Neuronal stem cell (in vitro differentiated cells): ENCODE measurements at regions not wholly inside any gene's neighbourhood (a gene's known extent, or its start where the extent isn't known, plus 50 kb on each side); places are given as distances from the start of the nearest gene placed in this dataset.

Source experiments
- DNase-seq: peaks from one replicate; pipeline ENCODE4 v3.0.0-alpha.2; 2013; ENCODE audit warnings: low spot score
- H2AFZ ChIP-seq: one replicate; pipeline ENCODE4 v1.6.1; 2013; ENCODE audit warnings: mild to moderate bottlenecking, low read length, inconsistent platforms
- H2AK5ac ChIP-seq: 2 replicates; pipeline ENCODE4 v1.6.1; 2013; ENCODE audit warnings: low read depth, mild to moderate bottlenecking, inconsistent platforms, low read length, moderate library complexity, mixed read lengths
- H2BK120ac ChIP-seq: 2 replicates; pipeline ENCODE4 v1.6.1; 2013; ENCODE audit warnings: low read depth, mild to moderate bottlenecking, inconsistent platforms, low read length, moderate library complexity, mixed read lengths
- H2BK12ac ChIP-seq: one replicate; pipeline ENCODE4 v1.6.1; 2013; ENCODE audit warnings: low read length, inconsistent platforms
- H2BK15ac ChIP-seq: 2 replicates; pipeline ENCODE4 v1.6.1; 2013; ENCODE audit warnings: mild to moderate bottlenecking, low read length, inconsistent platforms, mixed read lengths
- H2BK5ac ChIP-seq: one replicate; pipeline ENCODE4 v1.6.1; 2013; ENCODE audit warnings: inconsistent platforms, mild to moderate bottlenecking, low read length, moderate library complexity
- H3K14ac ChIP-seq: one replicate; pipeline ENCODE4 v1.6.1; 2013; ENCODE audit warnings: low read length, inconsistent platforms
- H3K18ac ChIP-seq: 2 replicates; pipeline ENCODE4 v1.6.1; 2013; ENCODE audit warnings: low read length, inconsistent platforms
- H3K23ac ChIP-seq: 2 replicates; pipeline ENCODE4 v1.6.1; 2013; ENCODE audit warnings: low read depth, mild to moderate bottlenecking, mixed read lengths, low read length, inconsistent platforms; ENCODE audit not compliant: poor library complexity
- H3K27ac ChIP-seq: replicated peaks from 3 replicates; pipeline ENCODE4 v1.5.1; 2013; ENCODE audit warnings: low read length, inconsistent platforms
- H3K27me3 ChIP-seq, 3 experiments: 2 replicates each; pipeline ENCODE4 v1.6.1; 2013; ENCODE audit warnings: low read length in 3 of 3, mild to moderate bottlenecking in 2 of 3, inconsistent platforms in 1 of 3, low read depth in 1 of 3, mixed read lengths in 1 of 3, moderate library complexity in 1 of 3; ENCODE audit not compliant: control insufficient read depth in 3 of 3, insufficient read depth in 3 of 3
- H3K36me3 ChIP-seq, 2 donors: replicated peaks in 1 of 2; 2 replicates each; pipeline ENCODE4 v1.6.1; 2013; ENCODE audit warnings: low read length in 2 of 2; ENCODE audit not compliant: control insufficient read depth in 2 of 2, insufficient read depth in 2 of 2
- H3K4ac ChIP-seq: 2 replicates; pipeline ENCODE4 v1.6.1; 2013; ENCODE audit warnings: inconsistent platforms, mild to moderate bottlenecking, low read length, moderate library complexity
- H3K4me1 ChIP-seq, 2 donors: 1 replicate in 1 of 2; 2 replicates in 1 of 2; pipeline ENCODE4 v1.6.1; 2013; ENCODE audit warnings: low read length in 2 of 2, low read depth in 1 of 2; ENCODE audit not compliant: control insufficient read depth in 2 of 2, insufficient read depth in 1 of 2
- H3K4me2 ChIP-seq: one replicate; pipeline ENCODE4 v1.6.1; 2013; ENCODE audit warnings: mild to moderate bottlenecking, low read length, inconsistent platforms; ENCODE audit not compliant: insufficient read depth, poor library complexity, severe bottlenecking
- H3K4me3 ChIP-seq, 2 donors: 2 replicates each; pipeline ENCODE4 v1.5.1; 2013; ENCODE audit warnings: low read length in 2 of 2, mild to moderate bottlenecking in 2 of 2, inconsistent platforms in 1 of 2, moderate library complexity in 1 of 2
- H3K79me1 ChIP-seq: one replicate; pipeline ENCODE4 v1.6.1; 2013; ENCODE audit warnings: low read depth, mild to moderate bottlenecking, inconsistent platforms, low read length, moderate library complexity
- H3K9ac ChIP-seq: one replicate; pipeline ENCODE4 v1.6.1; 2013; ENCODE audit warnings: mild to moderate bottlenecking, low read depth, low read length, inconsistent platforms; ENCODE audit not compliant: poor library complexity
- H3K9me3 ChIP-seq, 2 donors: replicated peaks in 1 of 2; 2 replicates each; pipeline versions ENCODE3 to v1.6.1; 2013; ENCODE audit warnings: low read length in 2 of 2, mild to moderate bottlenecking in 2 of 2, inconsistent platforms in 1 of 2, low read depth in 1 of 2, mixed read lengths in 1 of 2, moderate library complexity in 1 of 2; ENCODE audit not compliant: control insufficient read depth in 2 of 2, insufficient read depth in 1 of 2
- H4K8ac ChIP-seq: one replicate; pipeline ENCODE4 v1.6.1; 2013; ENCODE audit warnings: low read depth, mild to moderate bottlenecking, inconsistent platforms, low read length, moderate library complexity
- H4K91ac ChIP-seq: one replicate; pipeline ENCODE4 v1.6.1; 2013; ENCODE audit warnings: low read length, low read depth, mild to moderate bottlenecking, inconsistent platforms; ENCODE audit not compliant: poor library complexity
- WGBS, 2 donors: extraction: QIAGEN DNeasy Blood & Tissue Kit; methylation state at CpG; one replicate each; pipeline ENCODE4 v1.1.7; 2013; ENCODE audit warnings: missing lambda C conversion rate in 2 of 2, mixed read lengths in 1 of 2; ENCODE audit not compliant: insufficient read length in 2 of 2, insufficient replicate concordance in 1 of 2; ENCODE audit errors: extremely low coverage in 2 of 2; 5-methylcytosine and 5-hydroxymethylcytosine counted together

GRCh38 chr7:112891698-112892097 lies 101.5 kb upstream of the TMEM168 start:
- Histone ChIP-seq H2BK15ac (no peak overlapping the region), H3K27ac (no peak overlapping the region), H2BK12ac (no peak overlapping the region), H4K91ac (no peak overlapping the region), H3K9me3 (peaks cover 2 to 15% of the 10 kb centered on the region in 2 donors), H3K79me1 (no peaks in the 10 kb centered on the region), H2AK5ac (no peak overlapping the region), H2BK120ac (no peak overlapping the region), H3K23ac (no peak overlapping the region), H3K4me3 (no peak overlapping the region), H4K8ac (no peak overlapping the region), H3K27me3 (no peaks in the 10 kb centered on the region), H3K9ac (no peak overlapping the region), H2BK5ac (no peak overlapping the region), H3K14ac (no peak overlapping the region), H2AFZ (no peak overlapping the region), H3K18ac (no peak overlapping the region), H3K4me2 (no peak overlapping the region), H3K4ac (no peak overlapping the region), H3K36me3 (peaks cover 2 to 34% of the 10 kb centered on the region in 2 donors), H3K4me1 (peaks cover 2 to 7% of the 10 kb centered on the region in 2 donors)
- no peak for DNase-seq

DNA sequence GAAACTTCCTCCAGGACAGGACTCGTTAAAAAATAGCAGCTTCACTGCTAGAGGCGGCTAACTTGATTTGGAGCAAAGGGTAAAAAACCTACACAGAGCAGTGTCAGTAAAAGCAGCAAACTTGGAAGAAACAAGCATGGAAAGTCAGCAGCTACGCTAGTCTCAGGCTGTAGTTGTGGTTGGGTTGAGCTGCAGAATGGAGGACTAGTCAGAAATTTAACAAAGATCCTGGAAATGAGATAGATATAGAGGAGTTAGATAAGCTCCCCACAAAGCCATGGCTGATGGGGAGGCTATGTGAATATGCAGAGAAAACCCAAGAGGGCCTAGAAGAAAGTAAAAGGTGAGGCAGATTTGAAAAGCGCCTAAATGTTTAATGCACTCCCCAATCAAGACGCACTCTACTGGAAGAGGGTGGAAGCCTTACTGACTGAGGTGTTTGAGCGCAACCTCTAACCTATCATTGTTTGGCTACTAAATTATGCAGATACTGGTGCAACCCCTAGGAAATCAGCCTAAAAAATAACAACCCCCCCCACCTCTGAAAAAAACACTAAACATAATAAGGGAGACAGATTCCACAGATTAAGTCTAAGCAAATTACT lies 99.7 kb upstream of the TMEM168 start:
- H2BK15ac ChIP-seq, result no peak overlapping the region
- no peak overlapping the region for H4K8ac ChIP-seq
- peaks cover 2 to 15% of the 10 kb centered on the region in 2 donors for H3K9me3 ChIP-seq
- peaks cover 2 to 7% of the 10 kb centered on the region in 2 donors for H3K4me1 ChIP-seq
- DNase-seq, result no peak
- no peak overlapping the region for H3K14ac ChIP-seq
- no peak overlapping the region for H3K4ac ChIP-seq
- H3K27ac ChIP-seq, result no peak overlapping the region
- no CpG with 5 or more reads among the region's 6 CpGs for WGBS, 2 donors
- H3K27me3 ChIP-seq, result no peaks in the 10 kb centered on the region
- no peak overlapping the region for H2BK120ac ChIP-seq
- no peak overlapping the region for H3K9ac ChIP-seq
- H2AK5ac ChIP-seq, result no peak overlapping the region
- no peak overlapping the region for H3K4me3 ChIP-seq
- H2BK12ac ChIP-seq, result no peak overlapping the region
- no peak overlapping the region for H3K4me2 ChIP-seq
- H3K23ac ChIP-seq, result no peak overlapping the region
- H3K79me1 ChIP-seq, result peaks cover under 1% of the 10 kb centered on the region
- H3K18ac ChIP-seq, result no peak overlapping the region
- no peak overlapping the region for H2BK5ac ChIP-seq
- no peak overlapping the region for H4K91ac ChIP-seq
- peaks cover 2 to 27% of the 10 kb centered on the region in 2 donors for H3K36me3 ChIP-seq
- H2AFZ ChIP-seq, result no peak overlapping the region

DNA sequence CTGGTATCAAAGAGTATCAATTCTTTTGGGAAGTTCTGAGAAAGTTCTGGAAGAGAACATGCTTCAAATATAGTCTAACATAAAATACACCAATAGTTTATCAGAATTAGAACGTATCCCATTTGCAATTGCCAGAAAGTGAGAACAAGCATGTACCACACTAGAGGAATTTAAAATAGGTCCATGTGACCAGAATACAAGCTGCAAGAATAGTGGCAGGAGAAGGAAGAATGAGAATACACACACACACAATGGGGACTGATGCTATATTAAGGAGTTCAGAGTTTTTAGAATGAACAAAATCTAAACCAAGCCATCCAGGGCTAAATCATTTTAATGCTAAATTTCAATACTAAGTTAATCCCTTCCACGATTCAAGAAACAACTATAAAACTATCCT lies 99.1 kb upstream of the TMEM168 start:
- no peak overlapping the region for H2AK5ac ChIP-seq
- no peak overlapping the region for H3K4me3 ChIP-seq
- DNase-seq, result no peak
- no peak overlapping the region for H4K91ac ChIP-seq
- WGBS, 2 donors, result no CpG with 5 or more reads among the region's 2 CpGs
- no peak overlapping the region for H3K4me2 ChIP-seq
- H2BK120ac ChIP-seq, result no peak overlapping the region
- peaks cover 2 to 14% of the 10 kb centered on the region in 2 donors for H3K9me3 ChIP-seq
- H2BK15ac ChIP-seq, result no peak overlapping the region
- no peak overlapping the region for H4K8ac ChIP-seq
- no peak overlapping the region for H3K4ac ChIP-seq
- no peak overlapping the region for H2BK12ac ChIP-seq
- peaks cover 1% of the 10 kb centered on the region for H3K79me1 ChIP-seq
- no peak overlapping the region for H3K14ac ChIP-seq
- peaks cover 2 to 21% of the 10 kb centered on the region in 2 donors for H3K36me3 ChIP-seq
- no peak overlapping the region for H3K18ac ChIP-seq
- H2BK5ac ChIP-seq, result no peak overlapping the region
- H3K4me1 ChIP-seq, result peaks cover 2 to 7% of the 10 kb centered on the region in 2 donors
- no peak overlapping the region for H3K23ac ChIP-seq
- H3K27me3 ChIP-seq, result no peaks in the 10 kb centered on the region
- H3K9ac ChIP-seq, result no peak overlapping the region
- no peak overlapping the region for H2AFZ ChIP-seq
- H3K27ac ChIP-seq, result no peak overlapping the region

DNA sequence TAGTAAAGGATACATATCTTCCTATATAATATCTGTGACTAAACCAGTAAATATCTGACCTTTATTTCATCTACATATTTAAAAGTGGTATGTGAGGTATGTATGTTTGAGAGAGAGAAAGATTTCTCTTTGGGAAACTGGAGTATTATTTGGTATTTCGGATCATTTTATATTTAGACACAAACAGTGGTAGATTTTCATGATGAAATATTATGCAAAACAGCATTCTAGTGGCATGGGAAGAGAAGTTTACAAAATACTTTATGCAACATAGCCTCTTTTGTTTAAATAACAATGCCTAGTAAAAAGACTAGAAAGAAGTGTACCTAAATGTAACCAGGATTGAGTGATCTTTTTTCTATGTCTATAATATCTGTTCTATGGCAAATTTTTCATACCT lies 98.6 kb upstream of the TMEM168 start:
- H3K79me1 ChIP-seq, result peaks cover 1% of the 10 kb centered on the region
- H2BK12ac ChIP-seq, result no peak overlapping the region
- H3K4me2 ChIP-seq, result no peak overlapping the region
- H3K9ac ChIP-seq, result no peak overlapping the region
- H3K14ac ChIP-seq, result no peak overlapping the region
- H3K27me3 ChIP-seq, result no peaks in the 10 kb centered on the region
- H4K8ac ChIP-seq, result no peak overlapping the region
- no peak overlapping the region for H3K4me3 ChIP-seq
- no peak overlapping the region for H2AFZ ChIP-seq
- H4K91ac ChIP-seq, result no peak overlapping the region
- H2AK5ac ChIP-seq, result no peak overlapping the region
- WGBS, 2 donors, result no CpG with 5 or more reads among the region's 1 CpG
- peaks cover 2 to 7% of the 10 kb centered on the region in 2 donors for H3K4me1 ChIP-seq
- H2BK120ac ChIP-seq, result no peak overlapping the region
- H3K36me3 ChIP-seq, result peaks cover 2 to 16% of the 10 kb centered on the region in 2 donors
- no peak overlapping the region for H2BK15ac ChIP-seq
- H2BK5ac ChIP-seq, result no peak overlapping the region
- H3K9me3 ChIP-seq, result peaks cover 2 to 9% of the 10 kb centered on the region in 2 donors
- no peak overlapping the region for H3K18ac ChIP-seq
- no peak overlapping the region for H3K4ac ChIP-seq
- H3K23ac ChIP-seq, result no peak overlapping the region
- no peak overlapping the region for H3K27ac ChIP-seq
- DNase-seq, result no peak
